Testis (tissue), 2 donors: ENCODE measurements at regions not wholly inside any gene's neighbourhood (a gene's known extent, or its start where the extent isn't known, plus 50 kb on each side); places are given as distances from the start of the nearest gene placed in this dataset.

ENCODE experiments used
- POLR2A ChIP-seq: fragments of 450-650 bp; IDR thresholded peaks from one replicate; pipeline ENCODE4 v1.6.1; 2017; ENCODE audit warnings: antibody characterized with exemption, mild to moderate bottlenecking, moderate library complexity
- TF ChIP-seq, protein P1 (sequence below), 3 experiments: fragments of 450-650 bp in 2 of 3; fragments of 200-600 bp in 1 of 3; sonication (generic) in 1 of 3; IDR thresholded peaks; one replicate each; pipeline ENCODE4 v1.5.1; 2016 to 2019; ENCODE audit warnings: antibody characterized with exemption in 3 of 3, mild to moderate bottlenecking in 2 of 3, moderate library complexity in 1 of 3

DNA sequence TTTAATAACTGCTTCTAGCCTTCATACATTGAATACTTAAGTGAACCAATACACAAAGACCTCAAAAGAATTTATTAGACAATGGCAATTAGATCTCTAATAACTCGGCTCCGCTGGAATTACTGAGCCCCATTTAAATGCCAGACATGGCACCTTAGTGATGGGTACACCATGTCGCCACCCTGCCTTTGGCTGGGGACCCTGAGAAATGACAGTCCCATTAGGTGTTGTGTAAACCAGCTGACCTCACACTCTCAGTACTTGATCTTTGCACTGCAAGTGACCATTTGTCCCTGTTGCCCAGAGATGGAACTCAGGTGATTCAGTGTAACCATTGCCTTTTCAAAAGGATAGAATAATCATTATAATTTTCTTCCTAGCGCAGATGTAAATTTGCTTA is 144.6 kb upstream of the SMARCAD1 start:
- no peak for TF ChIP-seq POLR2A
- TF ChIP-seq, protein P1, sequence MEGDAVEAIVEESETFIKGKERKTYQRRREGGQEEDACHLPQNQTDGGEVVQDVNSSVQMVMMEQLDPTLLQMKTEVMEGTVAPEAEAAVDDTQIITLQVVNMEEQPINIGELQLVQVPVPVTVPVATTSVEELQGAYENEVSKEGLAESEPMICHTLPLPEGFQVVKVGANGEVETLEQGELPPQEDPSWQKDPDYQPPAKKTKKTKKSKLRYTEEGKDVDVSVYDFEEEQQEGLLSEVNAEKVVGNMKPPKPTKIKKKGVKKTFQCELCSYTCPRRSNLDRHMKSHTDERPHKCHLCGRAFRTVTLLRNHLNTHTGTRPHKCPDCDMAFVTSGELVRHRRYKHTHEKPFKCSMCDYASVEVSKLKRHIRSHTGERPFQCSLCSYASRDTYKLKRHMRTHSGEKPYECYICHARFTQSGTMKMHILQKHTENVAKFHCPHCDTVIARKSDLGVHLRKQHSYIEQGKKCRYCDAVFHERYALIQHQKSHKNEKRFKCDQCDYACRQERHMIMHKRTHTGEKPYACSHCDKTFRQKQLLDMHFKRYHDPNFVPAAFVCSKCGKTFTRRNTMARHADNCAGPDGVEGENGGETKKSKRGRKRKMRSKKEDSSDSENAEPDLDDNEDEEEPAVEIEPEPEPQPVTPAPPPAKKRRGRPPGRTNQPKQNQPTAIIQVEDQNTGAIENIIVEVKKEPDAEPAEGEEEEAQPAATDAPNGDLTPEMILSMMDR (IDR thresholded peaks at IDR 0.05): no peak
